ENCODE measurements at regions not wholly inside any gene's neighbourhood (a gene's known extent, or its start where the extent isn't known, plus 50 kb on each side); places are given as distances from the start of the nearest gene placed in this dataset.

DNA sequence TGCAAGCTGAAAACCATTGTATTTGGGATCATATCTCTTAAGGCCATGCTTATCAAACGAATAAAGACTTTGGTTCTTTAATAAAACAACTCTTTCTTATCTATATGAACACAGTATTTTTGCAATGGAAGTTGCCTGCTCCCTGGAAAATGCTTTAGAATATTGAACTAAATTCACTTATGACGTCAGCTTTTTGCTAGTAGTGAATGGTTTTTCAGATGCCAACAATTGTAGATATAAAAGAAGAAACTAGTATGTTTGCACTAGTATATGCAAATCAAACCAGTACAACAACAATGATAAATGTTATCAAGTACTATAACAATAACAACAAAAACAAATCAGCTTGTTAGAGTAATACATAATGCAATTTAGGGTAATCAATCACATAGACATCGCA, 1462.9 kb downstream of the SUCLG1 start:
- TF ChIP-seq EZH2phosphoT487 (IDR thresholded peaks at IDR 0.05; ENCODE audit: insufficient read depth, low read depth) (no peak), EZH2 (IDR thresholded peaks at IDR 0.05; ENCODE audit: insufficient read depth, poor library complexity, severe bottlenecking) (no peak)

Data from GM23248 (cell line).